Neural progenitor cell (in vitro differentiated cells): ENCODE measurements at regions not wholly inside any gene's neighbourhood (a gene's known extent, or its start where the extent isn't known, plus 50 kb on each side); places are given as distances from the start of the nearest gene placed in this dataset.
A peak's percentile ranks its signal among the peaks of the same experiment; 100 is the strongest.

Experiments used
- DNase-seq: peaks from one replicate; pipeline ENCODE4 v3.0.0-alpha.2; 2016; ENCODE audit warnings: low spot score
- H2AFZ ChIP-seq: fragments of 200-600 bp; sonication (generic); replicated peaks from 2 replicates; pipeline ENCODE4 v1.6.1; 2016; ENCODE audit warnings: antibody characterized with exemption
- H3F3A ChIP-seq: fragments of 200-600 bp; sonication (generic); 2 replicates; pipeline ENCODE4 v1.6.1; 2016; ENCODE audit warnings: antibody characterized with exemption, low read depth
- H3K27ac ChIP-seq: fragments of 200-600 bp; sonication (generic); 2 replicates; pipeline ENCODE4 v1.5.1; 2016; ENCODE audit warnings: mild to moderate bottlenecking
- H3K27me3 ChIP-seq: fragments of 200-600 bp; sonication (generic); 2 replicates; pipeline ENCODE4 v1.6.1; 2016; ENCODE audit warnings: mild to moderate bottlenecking, moderate library complexity
- H3K36me3 ChIP-seq: fragments of 200-600 bp; sonication (generic); 2 replicates; pipeline ENCODE4 v1.5.1; 2016
- H3K4me1 ChIP-seq: fragments of 200-600 bp; sonication (generic); 2 replicates; pipeline ENCODE4 v1.6.1; 2016; ENCODE audit warnings: mixed run types
- H3K4me2 ChIP-seq: fragments of 200-600 bp; sonication (generic); 2 replicates; pipeline ENCODE4 v1.6.1; 2016
- H3K4me3 ChIP-seq: fragments of 200-600 bp; sonication (generic); 2 replicates; pipeline ENCODE4 v1.5.1; 2016
- H3K79me2 ChIP-seq: fragments of 200-600 bp; sonication (generic); 2 replicates; pipeline ENCODE4 v1.6.1; 2016; ENCODE audit warnings: low read depth
- H3K9ac ChIP-seq: fragments of 200-600 bp; sonication (generic); 2 replicates; pipeline ENCODE4 v1.6.1; 2016
- H3K9me3 ChIP-seq: fragments of 200-600 bp; sonication (generic); 2 replicates; pipeline ENCODE4 v1.5.1; 2016; ENCODE audit warnings: low read depth
- H4K20me1 ChIP-seq: fragments of 200-600 bp; sonication (generic); 2 replicates; pipeline ENCODE4 v1.6.1; 2016; ENCODE audit warnings: low read depth
- H3K27ac Mint-ChIP-seq: 3 replicates; pipeline ENCODE4 v1.8.0; 2021; ENCODE audit warnings: mixed read lengths
- H3K27me3 Mint-ChIP-seq: 2 replicates; pipeline ENCODE4 v1.8.0; 2022; ENCODE audit warnings: low read depth, mild to moderate bottlenecking, inconsistent platforms, moderate library complexity, mixed read lengths; ENCODE audit not compliant: insufficient read depth
- H3K36me3 Mint-ChIP-seq: 3 replicates; pipeline ENCODE4 v1.8.0; 2021; ENCODE audit warnings: mixed read lengths
- H3K4me1 Mint-ChIP-seq: 3 replicates; pipeline ENCODE4 v1.8.0; 2021; ENCODE audit warnings: mixed read lengths
- H3K4me3 Mint-ChIP-seq: 3 replicates; pipeline ENCODE4 v1.8.0; 2021; ENCODE audit warnings: mild to moderate bottlenecking, moderate library complexity, mixed read lengths
- H3K9me3 Mint-ChIP-seq: 3 replicates; pipeline ENCODE4 v1.8.0; 2020; ENCODE audit warnings: mixed read lengths
- EZH2 ChIP-seq: fragments of 200-600 bp; sonication (generic); IDR thresholded peaks from 2 replicates; pipeline ENCODE4 v1.6.1; 2017; ENCODE audit warnings: antibody characterized with exemption, mild to moderate bottlenecking, moderate library complexity
- EZH2phosphoT487 ChIP-seq: fragments of 200-600 bp; sonication (generic); IDR thresholded peaks from 2 replicates; pipeline ENCODE4 v1.6.1; 2017; ENCODE audit warnings: antibody characterized with exemption
- TF ChIP-seq, protein P1 (sequence below): fragments of 200-600 bp; sonication (generic); IDR thresholded peaks from 2 replicates; pipeline ENCODE4 v1.5.1; 2017; ENCODE audit warnings: antibody characterized with exemption, mild to moderate bottlenecking

GRCh38 chr18:4808891-4809290 is 353.8 kb upstream of the DLGAP1 start:
- H3K4me2 ChIP-seq, result peak overlapping the region; percentile 27
- Mint-ChIP-seq H3K36me3 (no peaks in the 10 kb centered on the region), H3K9me3 (no peaks in the 10 kb centered on the region), H3K27ac (no peak overlapping the region), H3K4me1 (peaks cover 4% of the 10 kb centered on the region), H3K4me3 (no peak overlapping the region), H3K27me3 (no peaks in the 10 kb centered on the region)
- H3F3A ChIP-seq, result peaks cover 11% of the 10 kb centered on the region
- H4K20me1 ChIP-seq, result no peaks in the 10 kb centered on the region
- H3K27ac ChIP-seq, result peak overlapping the region; percentile 76
- DNase-seq, result no peak
- no peak overlapping the region for H3K9ac ChIP-seq
- TF ChIP-seq, protein P1, sequence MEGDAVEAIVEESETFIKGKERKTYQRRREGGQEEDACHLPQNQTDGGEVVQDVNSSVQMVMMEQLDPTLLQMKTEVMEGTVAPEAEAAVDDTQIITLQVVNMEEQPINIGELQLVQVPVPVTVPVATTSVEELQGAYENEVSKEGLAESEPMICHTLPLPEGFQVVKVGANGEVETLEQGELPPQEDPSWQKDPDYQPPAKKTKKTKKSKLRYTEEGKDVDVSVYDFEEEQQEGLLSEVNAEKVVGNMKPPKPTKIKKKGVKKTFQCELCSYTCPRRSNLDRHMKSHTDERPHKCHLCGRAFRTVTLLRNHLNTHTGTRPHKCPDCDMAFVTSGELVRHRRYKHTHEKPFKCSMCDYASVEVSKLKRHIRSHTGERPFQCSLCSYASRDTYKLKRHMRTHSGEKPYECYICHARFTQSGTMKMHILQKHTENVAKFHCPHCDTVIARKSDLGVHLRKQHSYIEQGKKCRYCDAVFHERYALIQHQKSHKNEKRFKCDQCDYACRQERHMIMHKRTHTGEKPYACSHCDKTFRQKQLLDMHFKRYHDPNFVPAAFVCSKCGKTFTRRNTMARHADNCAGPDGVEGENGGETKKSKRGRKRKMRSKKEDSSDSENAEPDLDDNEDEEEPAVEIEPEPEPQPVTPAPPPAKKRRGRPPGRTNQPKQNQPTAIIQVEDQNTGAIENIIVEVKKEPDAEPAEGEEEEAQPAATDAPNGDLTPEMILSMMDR, result no peak
- no peak for TF ChIP-seq EZH2phosphoT487
- TF ChIP-seq EZH2, result no peak
- H3K9me3 ChIP-seq, result no peaks in the 10 kb centered on the region
- H3K27me3 ChIP-seq, result no peaks in the 10 kb centered on the region
- peaks cover 9% of the 10 kb centered on the region for H3K4me1 ChIP-seq
- H3K36me3 ChIP-seq, result no peaks in the 10 kb centered on the region
- no peak overlapping the region for H2AFZ ChIP-seq
- no peak overlapping the region for H3K4me3 ChIP-seq
- H3K79me2 ChIP-seq, result no peaks in the 10 kb centered on the region

DNA sequence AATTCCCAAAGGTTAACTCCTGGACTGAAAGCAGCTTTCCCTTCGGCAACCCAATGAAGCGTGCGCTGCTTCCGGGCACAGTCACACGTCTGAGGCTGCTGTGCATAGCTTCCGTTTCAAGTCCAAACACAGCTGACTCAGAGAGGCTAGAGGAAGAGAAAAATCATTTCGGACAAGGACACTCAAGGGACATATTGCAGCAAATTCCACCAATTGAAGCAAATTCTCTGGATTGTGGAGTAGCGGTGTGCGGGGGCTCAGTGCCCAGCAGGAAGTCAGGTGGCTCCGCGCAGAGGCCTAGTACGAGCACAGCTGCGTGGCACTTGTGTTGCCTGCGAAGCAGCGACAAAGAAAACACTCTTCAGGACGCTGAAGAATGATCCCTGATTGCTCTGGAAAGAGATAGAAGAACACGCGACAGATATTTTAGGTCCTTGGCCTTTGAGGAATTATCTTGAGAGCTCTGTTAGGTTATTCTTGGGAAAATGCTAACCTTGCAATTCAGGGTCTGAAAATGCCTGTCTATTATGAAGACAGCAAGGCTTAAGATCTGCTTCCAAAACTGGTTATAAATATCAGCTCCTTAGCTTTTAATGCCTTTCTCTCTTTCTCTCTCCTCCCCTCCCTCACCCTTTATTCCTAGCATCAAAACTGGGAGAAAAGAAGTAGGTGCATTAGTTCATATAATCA is 352.6 kb upstream of the DLGAP1 start:
- peaks cover 4% of the 10 kb centered on the region for H3K4me1 Mint-ChIP-seq
- TF ChIP-seq EZH2, result no peak
- TF ChIP-seq, protein P1, result no peak
- TF ChIP-seq EZH2phosphoT487, result no peak
- no peak for DNase-seq
- H3K4me3 Mint-ChIP-seq, result no peak overlapping the region
- Histone ChIP-seq H3K4me1 (peaks cover 9% of the 10 kb centered on the region), H3K27me3 (no peaks in the 10 kb centered on the region), H3K4me2 (no peak overlapping the region), H4K20me1 (no peaks in the 10 kb centered on the region), H3K36me3 (no peaks in the 10 kb centered on the region), H3F3A (peaks cover 11% of the 10 kb centered on the region), H3K79me2 (no peaks in the 10 kb centered on the region), H3K9me3 (no peaks in the 10 kb centered on the region), H3K9ac (no peak overlapping the region), H3K27ac (no peak overlapping the region), H3K4me3 (no peak overlapping the region), H2AFZ (no peak overlapping the region)
- H3K36me3 Mint-ChIP-seq, result no peaks in the 10 kb centered on the region
- peaks cover 2% of the 10 kb centered on the region for H3K9me3 Mint-ChIP-seq
- H3K27me3 Mint-ChIP-seq, result no peaks in the 10 kb centered on the region
- no peak overlapping the region for H3K27ac Mint-ChIP-seq

DNA sequence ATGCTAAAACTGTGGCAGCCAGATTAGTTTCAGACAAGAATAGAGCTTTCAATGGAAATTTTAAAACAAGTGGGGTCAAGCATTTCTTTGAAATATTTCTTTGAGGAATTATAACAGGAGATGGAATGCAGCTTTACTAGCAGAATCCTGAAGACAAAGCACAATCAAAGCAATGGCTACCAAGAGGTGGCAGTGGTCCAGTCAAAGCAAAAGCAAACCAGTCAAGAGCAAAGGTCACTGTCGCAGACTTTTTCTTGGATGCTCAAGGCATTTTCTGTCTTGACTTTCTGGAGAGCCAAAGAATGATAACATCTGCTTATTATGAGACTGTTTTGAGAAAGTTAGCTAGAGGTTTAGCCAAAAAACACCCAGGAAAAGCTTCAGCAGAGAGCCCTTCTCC is 351.2 kb upstream of the DLGAP1 start:
- no peak overlapping the region for H3K9ac ChIP-seq
- Mint-ChIP-seq H3K9me3 (peaks cover 2% of the 10 kb centered on the region), H3K4me3 (no peak overlapping the region), H3K27me3 (peaks cover 2% of the 10 kb centered on the region), H3K4me1 (peaks cover 4% of the 10 kb centered on the region), H3K36me3 (no peaks in the 10 kb centered on the region), H3K27ac (no peak overlapping the region)
- peaks cover 11% of the 10 kb centered on the region for H3F3A ChIP-seq
- no peaks in the 10 kb centered on the region for H3K36me3 ChIP-seq
- no peaks in the 10 kb centered on the region for H3K79me2 ChIP-seq
- no peaks in the 10 kb centered on the region for H4K20me1 ChIP-seq
- H3K27me3 ChIP-seq, result no peaks in the 10 kb centered on the region
- no peak for DNase-seq
- H3K27ac ChIP-seq, result no peak overlapping the region
- peaks cover 9% of the 10 kb centered on the region for H3K4me1 ChIP-seq
- no peak overlapping the region for H3K4me2 ChIP-seq
- TF ChIP-seq, protein P1, result no peak
- TF ChIP-seq EZH2 (no peak), EZH2phosphoT487 (no peak)
- no peaks in the 10 kb centered on the region for H3K9me3 ChIP-seq
- H3K4me3 ChIP-seq, result no peak overlapping the region
- H2AFZ ChIP-seq, result no peak overlapping the region
